ENCODE measurements at regions not wholly inside any gene's neighbourhood (a gene's known extent, or its start where the extent isn't known, plus 50 kb on each side); places are given as distances from the start of the nearest gene placed in this dataset.
A peak's percentile ranks its signal among the peaks of the same experiment; 100 is the strongest.

DNA sequence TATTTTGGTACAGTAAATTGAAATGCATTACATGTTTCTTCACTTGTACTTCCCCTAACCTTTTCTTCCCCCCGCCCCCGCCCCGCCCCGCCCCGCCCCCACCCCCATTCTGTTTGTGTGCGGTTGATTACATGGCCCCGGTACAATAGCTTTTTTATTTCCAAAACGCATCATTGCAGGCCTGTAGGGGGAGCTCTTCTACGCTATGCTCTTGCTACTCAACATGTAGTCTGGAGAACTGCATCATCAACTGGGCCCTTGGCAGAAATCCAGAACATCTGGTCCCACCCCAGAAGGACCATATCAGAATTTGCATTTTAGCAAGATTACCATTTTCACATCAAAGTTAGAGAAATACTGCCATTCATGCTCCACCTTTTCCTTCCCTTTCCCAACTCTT, 333.3 kb upstream of the DDX53 start:
- no peak for TF ChIP-seq YY1 (IDR thresholded peaks at IDR 0.05; ENCODE audit: low read depth)
- no peak for TF ChIP-seq FOXM1 (IDR thresholded peaks at IDR 0.05; ENCODE audit: borderline replicate concordance, low read depth)
- TF ChIP-seq, protein P1, sequence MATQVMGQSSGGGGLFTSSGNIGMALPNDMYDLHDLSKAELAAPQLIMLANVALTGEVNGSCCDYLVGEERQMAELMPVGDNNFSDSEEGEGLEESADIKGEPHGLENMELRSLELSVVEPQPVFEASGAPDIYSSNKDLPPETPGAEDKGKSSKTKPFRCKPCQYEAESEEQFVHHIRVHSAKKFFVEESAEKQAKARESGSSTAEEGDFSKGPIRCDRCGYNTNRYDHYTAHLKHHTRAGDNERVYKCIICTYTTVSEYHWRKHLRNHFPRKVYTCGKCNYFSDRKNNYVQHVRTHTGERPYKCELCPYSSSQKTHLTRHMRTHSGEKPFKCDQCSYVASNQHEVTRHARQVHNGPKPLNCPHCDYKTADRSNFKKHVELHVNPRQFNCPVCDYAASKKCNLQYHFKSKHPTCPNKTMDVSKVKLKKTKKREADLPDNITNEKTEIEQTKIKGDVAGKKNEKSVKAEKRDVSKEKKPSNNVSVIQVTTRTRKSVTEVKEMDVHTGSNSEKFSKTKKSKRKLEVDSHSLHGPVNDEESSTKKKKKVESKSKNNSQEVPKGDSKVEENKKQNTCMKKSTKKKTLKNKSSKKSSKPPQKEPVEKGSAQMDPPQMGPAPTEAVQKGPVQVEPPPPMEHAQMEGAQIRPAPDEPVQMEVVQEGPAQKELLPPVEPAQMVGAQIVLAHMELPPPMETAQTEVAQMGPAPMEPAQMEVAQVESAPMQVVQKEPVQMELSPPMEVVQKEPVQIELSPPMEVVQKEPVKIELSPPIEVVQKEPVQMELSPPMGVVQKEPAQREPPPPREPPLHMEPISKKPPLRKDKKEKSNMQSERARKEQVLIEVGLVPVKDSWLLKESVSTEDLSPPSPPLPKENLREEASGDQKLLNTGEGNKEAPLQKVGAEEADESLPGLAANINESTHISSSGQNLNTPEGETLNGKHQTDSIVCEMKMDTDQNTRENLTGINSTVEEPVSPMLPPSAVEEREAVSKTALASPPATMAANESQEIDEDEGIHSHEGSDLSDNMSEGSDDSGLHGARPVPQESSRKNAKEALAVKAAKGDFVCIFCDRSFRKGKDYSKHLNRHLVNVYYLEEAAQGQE (IDR thresholded peaks at IDR 0.05; ENCODE audit: low read depth) = no peak
- TF ChIP-seq, protein P2, sequence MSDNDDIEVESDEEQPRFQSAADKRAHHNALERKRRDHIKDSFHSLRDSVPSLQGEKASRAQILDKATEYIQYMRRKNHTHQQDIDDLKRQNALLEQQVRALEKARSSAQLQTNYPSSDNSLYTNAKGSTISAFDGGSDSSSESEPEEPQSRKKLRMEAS (IDR thresholded peaks at IDR 0.05) = no peak
- no peak for TF ChIP-seq EP300 (IDR thresholded peaks at IDR 0.05; ENCODE audit: borderline replicate concordance)
- peak; percentile 20 for TF ChIP-seq RAD21 (IDR thresholded peaks at IDR 0.05; ENCODE audit: low read depth)
- TF ChIP-seq TEAD4 (IDR thresholded peaks at IDR 0.05) = no peak
- no peak for TF ChIP-seq CREB1 (IDR thresholded peaks at IDR 0.05; ENCODE audit: low read depth)

DNA sequence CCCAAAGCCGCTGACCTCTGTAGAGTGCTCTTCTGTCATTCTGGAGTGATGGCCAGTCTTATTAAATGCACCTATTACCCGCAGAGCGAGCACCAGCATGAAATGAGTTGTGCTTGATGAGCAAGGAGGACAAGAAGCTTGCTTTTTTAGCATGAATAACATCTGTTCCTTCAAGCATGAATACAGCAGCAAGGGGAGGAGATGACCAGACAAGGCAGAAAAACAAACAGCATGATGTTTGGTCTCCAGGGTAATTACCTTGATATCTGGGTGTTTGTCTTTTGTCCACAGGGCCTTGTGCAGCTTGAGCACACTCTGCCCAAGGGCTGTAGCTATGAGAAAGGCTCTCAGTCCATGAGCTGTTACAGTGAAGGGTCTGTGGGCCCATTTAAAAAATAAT, 324.8 kb upstream of the DDX53 start:
- TF ChIP-seq ZBTB7A (IDR thresholded peaks at IDR 0.05; ENCODE audit: low read depth) (no peak), FOXM1 (IDR thresholded peaks at IDR 0.05; ENCODE audit: borderline replicate concordance, low read depth) (no peak), EGR1 (IDR thresholded peaks at IDR 0.05) (no peak), TEAD4 (IDR thresholded peaks at IDR 0.05) (no peak), RAD21 (IDR thresholded peaks at IDR 0.05; ENCODE audit: low read depth) (no peak), TCF12 (IDR thresholded peaks at IDR 0.05; ENCODE audit: low read depth) (no peak)
- TF ChIP-seq, protein P2 (IDR thresholded peaks at IDR 0.05) = no peak

DNA sequence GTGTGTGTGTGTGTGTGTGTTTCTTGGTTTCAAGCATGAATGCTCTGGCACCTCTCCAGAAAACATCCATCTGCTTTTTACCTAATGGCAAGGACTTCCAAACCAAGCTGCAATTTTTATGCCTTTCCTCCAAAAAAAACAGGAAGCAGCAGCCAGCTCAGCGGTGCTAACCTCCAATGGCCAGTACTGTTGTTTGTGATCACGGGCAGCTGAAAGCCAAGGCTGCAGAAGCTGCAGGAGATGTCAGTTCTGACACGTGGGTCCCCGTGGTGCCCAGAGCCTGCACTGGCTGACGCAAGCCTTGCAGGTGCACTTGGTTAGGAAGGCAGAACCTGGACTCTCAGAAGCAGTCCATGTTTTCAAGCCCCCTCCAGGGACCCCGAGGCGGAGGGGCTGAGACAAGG, 313.6 kb upstream of the DDX53 start:
- TF ChIP-seq EGR1 (IDR thresholded peaks at IDR 0.05) (no peak), NFIC (IDR thresholded peaks at IDR 0.05) (peak; percentile 58)
- TF ChIP-seq, protein P2 (IDR thresholded peaks at IDR 0.05) = peak; percentile 57; the same call in 1 of the 2 replicates

DNA sequence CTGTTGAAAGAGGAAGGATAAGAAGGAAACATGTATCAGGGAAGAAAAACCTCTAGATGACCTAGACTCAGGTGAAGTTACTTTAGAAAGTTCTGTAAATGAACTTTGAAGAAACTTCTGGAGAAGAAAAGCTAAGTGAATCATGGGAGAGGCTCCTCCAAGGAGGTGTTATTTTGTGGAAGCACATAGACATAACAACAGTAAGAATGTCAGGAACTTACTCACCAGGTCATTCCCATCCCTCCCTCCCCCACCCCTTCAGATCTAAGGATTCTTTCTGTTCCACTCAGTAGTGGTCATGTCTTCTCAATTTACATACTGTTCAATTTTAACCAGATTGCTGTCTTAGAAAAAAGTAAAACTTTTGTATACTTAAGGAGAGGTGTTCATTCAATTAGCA, 310.5 kb upstream of the DDX53 start:
- TF ChIP-seq YY1 (IDR thresholded peaks at IDR 0.05; ENCODE audit: low read depth) = no peak
- no peak for TF ChIP-seq EGR1 (IDR thresholded peaks at IDR 0.05)
- TF ChIP-seq, protein P1 (IDR thresholded peaks at IDR 0.05; ENCODE audit: low read depth) = no peak
- no peak for TF ChIP-seq TEAD4 (IDR thresholded peaks at IDR 0.05)
- TF ChIP-seq TCF12 (IDR thresholded peaks at IDR 0.05; ENCODE audit: low read depth) = no peak
- no peak for TF ChIP-seq TAF1 (IDR thresholded peaks at IDR 0.05; ENCODE audit: low read depth)
- TF ChIP-seq, protein P2 (IDR thresholded peaks at IDR 0.05) = no peak
- TF ChIP-seq CEBPB (IDR thresholded peaks at IDR 0.05) = no peak
- TF ChIP-seq FOXM1 (IDR thresholded peaks at IDR 0.05; ENCODE audit: borderline replicate concordance, low read depth) = no peak
- no peak for TF ChIP-seq EP300 (IDR thresholded peaks at IDR 0.05; ENCODE audit: borderline replicate concordance)
- no peak for TF ChIP-seq NFIC (IDR thresholded peaks at IDR 0.05)

DNA sequence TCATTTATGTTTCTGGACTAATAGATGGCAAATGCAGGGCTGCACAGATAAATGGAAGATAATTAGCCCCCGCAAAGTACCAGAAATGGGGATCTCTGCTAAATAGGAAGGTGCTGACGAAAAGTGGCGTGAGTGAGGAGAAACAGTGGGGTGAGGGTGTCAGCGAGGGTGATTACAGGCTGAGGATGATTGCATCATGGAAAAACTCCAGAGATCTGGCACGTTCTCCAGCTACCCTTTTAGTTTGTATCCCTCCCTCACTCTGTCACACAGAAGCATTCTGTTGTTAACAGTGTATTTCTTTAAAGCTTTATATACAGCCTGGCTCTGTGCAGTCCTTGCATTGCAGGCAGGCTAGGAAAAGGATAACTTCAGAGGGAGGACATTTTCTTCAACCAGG, 309.6 kb upstream of the DDX53 start:
- TF ChIP-seq RAD21 (IDR thresholded peaks at IDR 0.05; ENCODE audit: low read depth) (no peak), FOXM1 (IDR thresholded peaks at IDR 0.05; ENCODE audit: borderline replicate concordance, low read depth) (no peak), TAF1 (IDR thresholded peaks at IDR 0.05; ENCODE audit: low read depth) (no peak), CEBPB (IDR thresholded peaks at IDR 0.05) (no peak), TEAD4 (IDR thresholded peaks at IDR 0.05) (no peak), NFIC (IDR thresholded peaks at IDR 0.05) (no peak), YY1 (IDR thresholded peaks at IDR 0.05; ENCODE audit: low read depth) (no peak), ZBTB7A (IDR thresholded peaks at IDR 0.05; ENCODE audit: low read depth) (no peak), EP300 (IDR thresholded peaks at IDR 0.05; ENCODE audit: borderline replicate concordance) (no peak), EGR1 (IDR thresholded peaks at IDR 0.05) (no peak), CREB1 (IDR thresholded peaks at IDR 0.05; ENCODE audit: low read depth) (no peak), TCF12 (IDR thresholded peaks at IDR 0.05; ENCODE audit: low read depth) (no peak)
- TF ChIP-seq, protein P2 (IDR thresholded peaks at IDR 0.05) = no peak
- TF ChIP-seq, protein P1 (IDR thresholded peaks at IDR 0.05; ENCODE audit: low read depth) = no peak
- TF ChIP-seq, protein P3, sequence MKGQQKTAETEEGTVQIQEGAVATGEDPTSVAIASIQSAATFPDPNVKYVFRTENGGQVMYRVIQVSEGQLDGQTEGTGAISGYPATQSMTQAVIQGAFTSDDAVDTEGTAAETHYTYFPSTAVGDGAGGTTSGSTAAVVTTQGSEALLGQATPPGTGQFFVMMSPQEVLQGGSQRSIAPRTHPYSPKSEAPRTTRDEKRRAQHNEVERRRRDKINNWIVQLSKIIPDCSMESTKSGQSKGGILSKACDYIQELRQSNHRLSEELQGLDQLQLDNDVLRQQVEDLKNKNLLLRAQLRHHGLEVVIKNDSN (IDR thresholded peaks at IDR 0.05) = no peak
